OCI-LY3 (cell line): ENCODE measurements at regions not wholly inside any gene's neighbourhood (a gene's known extent, or its start where the extent isn't known, plus 50 kb on each side); places are given as distances from the start of the nearest gene placed in this dataset.

Experiments used
- H2AFZ ChIP-seq: fragments of 200-600, 300-600 bp; shearing (Covaris generic); 2 replicates; pipeline ENCODE4 v1.6.0; 2014; ENCODE audit warnings: antibody characterized with exemption, low read depth, low read length
- H3K27ac ChIP-seq: fragments of 200-600, 300-600 bp; sonication (generic); 2 replicates; pipeline ENCODE4 v1.5.1; 2014; ENCODE audit warnings: mild to moderate bottlenecking, low read length, moderate library complexity, mixed read lengths
- H3K27me3 ChIP-seq: fragments of 200-600, 300-600 bp; sonication (generic); 2 replicates; pipeline ENCODE4 v1.6.1; 2014; ENCODE audit warnings: low read depth, low read length, mixed read lengths
- H3K36me3 ChIP-seq: fragments of 200-600, 300-600 bp; sonication (generic); replicated peaks from 2 replicates; pipeline ENCODE3; 2014; ENCODE audit warnings: low read depth, low read length, mixed read lengths
- H3K4me1 ChIP-seq: fragments of 300-600, 200-600 bp; sonication (generic); 2 replicates; pipeline ENCODE4 v1.6.1; 2014; ENCODE audit warnings: low read length, mixed read lengths
- H3K4me2 ChIP-seq: fragments of 200-600, 300-600 bp; sonication (generic); 2 replicates; pipeline ENCODE4 v1.6.1; 2014; ENCODE audit warnings: low read length, mixed read lengths
- H3K4me3 ChIP-seq: fragments of 300-600, 200-600 bp; sonication (generic); 2 replicates; pipeline ENCODE4 v1.5.1; 2014; ENCODE audit warnings: antibody characterized with exemption, mild to moderate bottlenecking, low read length, moderate library complexity
- H3K79me2 ChIP-seq: fragments of 300-600, 200-600 bp; shearing (Covaris generic); 2 replicates; pipeline ENCODE4 v1.6.1; 2014; ENCODE audit warnings: mild to moderate bottlenecking, low read length, mixed read lengths
- H3K9ac ChIP-seq: fragments of 300-600, 200-600 bp; shearing (Covaris generic); 2 replicates; pipeline ENCODE4 v1.6.0; 2014; ENCODE audit warnings: mild to moderate bottlenecking, low read length, moderate library complexity
- H3K9me3 ChIP-seq: fragments of 200-600, 300-600 bp; shearing (Covaris generic); 2 replicates; pipeline ENCODE4 v1.6.1; 2014; ENCODE audit warnings: low read length, mixed read lengths; ENCODE audit not compliant: insufficient read depth
- H4K20me1 ChIP-seq: fragments of 200-600, 300-600 bp; sonication (generic); 2 replicates; pipeline ENCODE4 v1.6.1; 2016; ENCODE audit warnings: low read length, mixed read lengths; ENCODE audit not compliant: insufficient read depth
- CTCF ChIP-seq: fragments of 200-600, 300-600 bp; sonication (generic); IDR thresholded peaks from 2 replicates; pipeline ENCODE4 v1.5.1; 2014; ENCODE audit warnings: antibody characterized with exemption, low read length, low read depth
- EZH2phosphoT487 ChIP-seq: fragments of 200-600 bp; shearing (Covaris generic); IDR thresholded peaks from 2 replicates; pipeline ENCODE4 v1.6.1; 2018; ENCODE audit warnings: antibody characterized with exemption, mixed run types, low read depth

GRCh38 chr2:19649142-19649541 lies 252.6 kb downstream of the TTC32 start:
- H3K36me3 ChIP-seq, result no peaks in the 10 kb centered on the region
- no peaks in the 10 kb centered on the region for H3K79me2 ChIP-seq
- H3K4me2 ChIP-seq, result no peak overlapping the region
- no peak overlapping the region for H3K27ac ChIP-seq
- no peak overlapping the region for H2AFZ ChIP-seq
- H3K9ac ChIP-seq, result no peak overlapping the region
- H3K4me1 ChIP-seq, result peaks cover 33% of the 10 kb centered on the region
- no peak for TF ChIP-seq EZH2phosphoT487
- no peak for TF ChIP-seq CTCF
- H3K27me3 ChIP-seq, result no peaks in the 10 kb centered on the region
- H3K4me3 ChIP-seq, result no peak overlapping the region
- no peaks in the 10 kb centered on the region for H4K20me1 ChIP-seq
- H3K9me3 ChIP-seq, result no peaks in the 10 kb centered on the region

- Histone ChIP-seq H3K4me2 (no peak overlapping the region), H3K27me3 (no peaks in the 10 kb centered on the region), H2AFZ (no peak overlapping the region), H3K9ac (no peak overlapping the region), H3K27ac (no peak overlapping the region), H3K4me3 (no peak overlapping the region), H3K79me2 (no peaks in the 10 kb centered on the region), H4K20me1 (no peaks in the 10 kb centered on the region), H3K9me3 (no peaks in the 10 kb centered on the region), H3K36me3 (no peaks in the 10 kb centered on the region), H3K4me1 (peaks cover 39% of the 10 kb centered on the region)
- TF ChIP-seq EZH2phosphoT487 (no peak), CTCF (no peak)
Measured at GRCh38 chr2:19648583-19648982, 253.2 kb downstream of the TTC32 start.

- Histone ChIP-seq H3K79me2 (no peaks in the 10 kb centered on the region), H4K20me1 (no peaks in the 10 kb centered on the region), H3K27ac (no peak overlapping the region), H2AFZ (no peak overlapping the region), H3K4me2 (no peak overlapping the region), H3K9me3 (no peaks in the 10 kb centered on the region), H3K4me1 (peaks cover 55% of the 10 kb centered on the region), H3K36me3 (no peaks in the 10 kb centered on the region), H3K9ac (no peak overlapping the region), H3K4me3 (no peak overlapping the region), H3K27me3 (no peaks in the 10 kb centered on the region)
- TF ChIP-seq CTCF, result no peak
- TF ChIP-seq EZH2phosphoT487, result no peak
Measured at GRCh38 chr2:19646987-19647386, 254.8 kb downstream of the TTC32 start.

- no peaks in the 10 kb centered on the region for H3K9me3 ChIP-seq
- peaks cover 64% of the 10 kb centered on the region for H3K4me1 ChIP-seq
- H2AFZ ChIP-seq, result peak overlapping the region; percentile 23; the same call in 1 of the 2 replicates
- H3K4me2 ChIP-seq, result peak overlapping the region; percentile 66; the same call in 1 of the 2 replicates
- H3K79me2 ChIP-seq, result no peaks in the 10 kb centered on the region
- no peak overlapping the region for H3K4me3 ChIP-seq
- H3K36me3 ChIP-seq, result no peaks in the 10 kb centered on the region
- H3K9ac ChIP-seq, result peak overlapping the region; percentile 57; the same call in 1 of the 2 replicates
- H4K20me1 ChIP-seq, result no peaks in the 10 kb centered on the region
- no peaks in the 10 kb centered on the region for H3K27me3 ChIP-seq
- TF ChIP-seq EZH2phosphoT487, result no peak
- H3K27ac ChIP-seq, result peak overlapping the region; percentile 91
Measured at GRCh38 chr2:19644763-19645162, 257.0 kb downstream of the TTC32 start.

GRCh38 chr2:19643117-19643518 lies 258.7 kb downstream of the TTC32 start:
- H3K9me3 ChIP-seq, result no peaks in the 10 kb centered on the region
- H3K36me3 ChIP-seq, result no peaks in the 10 kb centered on the region
- H3K4me2 ChIP-seq, result peak overlapping the region; percentile 66
- H3K27ac ChIP-seq, result peak overlapping the region; percentile 91
- no peaks in the 10 kb centered on the region for H3K27me3 ChIP-seq
- TF ChIP-seq CTCF (no peak), EZH2phosphoT487 (no peak)
- H3K4me1 ChIP-seq, result peaks cover 69% of the 10 kb centered on the region
- no peaks in the 10 kb centered on the region for H3K79me2 ChIP-seq
- H3K4me3 ChIP-seq, result peak overlapping the region; percentile 18
- H2AFZ ChIP-seq, result no peak overlapping the region
- H3K9ac ChIP-seq, result peak overlapping the region; percentile 57
- H4K20me1 ChIP-seq, result no peaks in the 10 kb centered on the region
